ENCODE measurements at regions not wholly inside any gene's neighbourhood (a gene's known extent, or its start where the extent isn't known, plus 50 kb on each side); places are given as distances from the start of the nearest gene placed in this dataset.

- no peak for TF ChIP-seq SPI1 (IDR thresholded peaks at IDR 0.05; ENCODE audit: low read depth, low read length)
- TF ChIP-seq POLR2AphosphoS5 (IDR thresholded peaks at IDR 0.05; ENCODE audit: low read depth, low read length): no peak
- TF ChIP-seq TAF1 (IDR thresholded peaks at IDR 0.05; ENCODE audit: low read depth, low read length): no peak
- no peak for TF ChIP-seq POLR2A (IDR thresholded peaks at IDR 0.05; ENCODE audit: low read depth, low read length)
- TF ChIP-seq PAX5 (IDR thresholded peaks at IDR 0.05; ENCODE audit: insufficient read depth, low read length, severe bottlenecking): no peak
These were observed 1520.0 kb upstream of the SLC10A2 start for GRCh38 chr13:104586051-104586746.

Measured in GM12891 (cell line).